GM12891 (cell line): ENCODE measurements at regions not wholly inside any gene's neighbourhood (a gene's known extent, or its start where the extent isn't known, plus 50 kb on each side); places are given as distances from the start of the nearest gene placed in this dataset.
A peak's percentile ranks its signal among the peaks of the same experiment; 100 is the strongest.
"Not testable (repeated sequence)": the region's sequence is repeated elsewhere in the genome, so short reads cannot be mapped to it uniquely, and the experiment has no call there.

Source experiments
- DNase-seq: peaks from one replicate; pipeline ENCODE4 v3.0.0; 2011; ENCODE audit warnings: low spot score; ENCODE audit not compliant: insufficient read length
- FAIRE-seq: peaks from 2 replicates; lab custom pipeline; 2011; peaks lifted over from hg19 to GRCh38; lab: Jason Lieb, UNC
- PAX5 ChIP-seq: IDR thresholded peaks from 2 replicates; pipeline ENCODE4 v1.6.1; 2011; ENCODE audit warnings: low read length, moderate library complexity, mild to moderate bottlenecking; ENCODE audit not compliant: insufficient read depth, severe bottlenecking
- POLR2A ChIP-seq: IDR thresholded peaks from 2 replicates; pipeline ENCODE4 v1.6.1; 2011; ENCODE audit warnings: low read depth, low read length, control low read depth
- POLR2AphosphoS5 ChIP-seq: IDR thresholded peaks from 2 replicates; pipeline ENCODE4 v1.6.1; 2011; ENCODE audit warnings: low read depth, low read length, control low read depth
- POU2F2 ChIP-seq: IDR thresholded peaks from 2 replicates; pipeline ENCODE4 v1.6.1; 2011; ENCODE audit warnings: low read depth, mild to moderate bottlenecking, control low read depth, low read length, moderate library complexity
- SPI1 ChIP-seq: IDR thresholded peaks from 2 replicates; pipeline ENCODE4 v1.6.1; 2011; ENCODE audit warnings: low read depth, low read length, control low read depth
- TAF1 ChIP-seq: IDR thresholded peaks from 2 replicates; pipeline ENCODE4 v1.6.1; 2011; ENCODE audit warnings: low read depth, low read length, control low read depth

- TF ChIP-seq TAF1 (no peak), PAX5 (no peak), POLR2AphosphoS5 (no peak), POLR2A (no peak), POU2F2 (no peak)
- FAIRE-seq (no peak), DNase-seq (no peak)
These were observed 83.4 kb upstream of the NUPR2 start for GRCh38 chr7:56199639-56200038.

DNA sequence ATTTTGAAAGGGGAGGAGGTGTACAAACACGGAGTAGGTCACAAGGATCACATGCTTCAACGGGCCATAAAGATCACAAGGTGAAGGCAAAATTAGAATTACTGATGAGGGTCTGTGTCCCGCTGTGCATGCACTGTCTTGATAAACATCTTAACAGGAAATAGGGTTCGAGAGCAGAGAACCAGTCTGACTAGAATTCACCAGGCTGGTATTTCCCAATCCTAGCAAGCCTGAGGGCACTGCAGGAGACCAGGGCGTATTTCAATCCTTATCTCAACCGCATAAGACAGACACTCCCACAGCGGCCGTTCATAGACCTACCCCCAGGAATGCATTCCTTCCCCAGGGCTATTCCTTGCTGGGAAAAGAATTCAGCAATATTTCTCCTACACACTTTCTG, 80.0 kb upstream of the NUPR2 start:
- DNase-seq, FAIRE-seq: not testable (repeated sequence)

DNA sequence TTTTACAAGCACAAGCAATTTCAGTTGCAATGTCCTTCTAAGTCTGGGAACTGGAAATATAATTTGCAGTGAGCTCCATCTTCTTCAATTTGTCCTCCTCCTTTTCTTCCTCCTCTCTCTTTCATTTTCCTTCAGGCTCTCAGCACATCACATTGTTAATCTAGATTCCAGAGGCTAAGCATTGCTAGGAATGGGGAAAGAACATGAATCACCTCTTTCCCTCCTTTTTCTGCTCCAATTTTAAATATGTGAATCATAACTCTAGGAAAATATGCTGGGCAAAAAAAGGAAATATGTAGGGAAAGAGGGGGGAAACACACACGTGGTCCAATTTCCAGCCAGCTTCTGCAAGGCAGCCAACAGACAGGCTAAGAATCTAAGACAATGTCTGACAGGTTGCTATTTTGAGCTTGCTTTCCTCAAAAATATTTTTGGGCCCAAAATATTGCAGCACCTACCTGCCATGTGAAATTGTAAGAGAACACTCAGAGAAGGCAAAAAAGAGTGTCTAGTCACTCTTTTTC, 72.7 kb upstream of the NUPR2 start:
- FAIRE-seq: no peak
- TF ChIP-seq TAF1: no peak
- TF ChIP-seq PAX5: no peak
- TF ChIP-seq SPI1: no peak
- no peak for TF ChIP-seq POLR2A
- TF ChIP-seq POU2F2: no peak
- TF ChIP-seq POLR2AphosphoS5: no peak
- DNase-seq: no peak

GRCh38 chr7:56188376-56188775, 72.2 kb upstream of the NUPR2 start:
- FAIRE-seq: no peak
- DNase-seq: no peak
- TF ChIP-seq SPI1: no peak
- no peak for TF ChIP-seq POLR2AphosphoS5
- TF ChIP-seq POU2F2: no peak
- no peak for TF ChIP-seq PAX5
- TF ChIP-seq TAF1: no peak

DNA sequence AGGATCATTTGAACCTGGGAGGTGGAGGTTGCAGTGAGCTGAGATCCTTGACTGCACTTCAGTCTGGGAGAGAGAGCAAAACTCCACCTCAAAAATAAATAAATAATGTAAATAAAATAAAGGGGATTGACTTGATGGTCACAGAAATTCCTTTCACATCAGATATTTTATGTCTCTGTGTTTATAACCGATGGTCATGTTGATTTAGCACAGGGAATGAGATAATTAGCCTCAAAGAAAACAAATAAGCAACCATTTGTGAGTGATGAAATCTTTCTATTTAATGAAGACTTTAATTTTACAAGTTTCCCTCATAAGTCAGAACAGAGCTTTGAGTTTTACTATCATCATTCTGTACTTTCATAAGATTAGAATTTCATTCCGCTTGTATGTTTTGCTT, 64.8 kb upstream of the NUPR2 start:
- DNase-seq (no peak), FAIRE-seq (no peak)
- TF ChIP-seq TAF1 (no peak), PAX5 (no peak), POU2F2 (no peak)

DNA sequence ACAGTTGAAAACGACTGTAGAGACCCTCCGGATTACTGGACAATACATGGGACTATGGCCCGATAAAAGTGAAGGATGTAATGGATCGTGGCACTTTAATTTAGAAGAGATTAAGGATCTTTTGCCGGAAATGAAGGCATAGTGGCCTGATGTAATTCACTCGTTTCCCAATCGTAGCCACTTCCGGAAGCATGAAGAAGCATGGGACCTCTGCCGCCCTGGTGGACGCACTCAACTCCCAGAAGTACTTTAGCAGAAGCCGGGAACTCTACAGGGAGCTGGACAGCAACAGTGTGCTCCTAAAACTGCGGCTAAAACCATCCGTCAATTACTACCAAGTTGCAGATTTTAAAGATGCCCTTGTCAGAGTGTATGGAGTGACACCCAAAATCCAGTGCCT, 59.6 kb upstream of the NUPR2 start:
- FAIRE-seq: no peak

DNA sequence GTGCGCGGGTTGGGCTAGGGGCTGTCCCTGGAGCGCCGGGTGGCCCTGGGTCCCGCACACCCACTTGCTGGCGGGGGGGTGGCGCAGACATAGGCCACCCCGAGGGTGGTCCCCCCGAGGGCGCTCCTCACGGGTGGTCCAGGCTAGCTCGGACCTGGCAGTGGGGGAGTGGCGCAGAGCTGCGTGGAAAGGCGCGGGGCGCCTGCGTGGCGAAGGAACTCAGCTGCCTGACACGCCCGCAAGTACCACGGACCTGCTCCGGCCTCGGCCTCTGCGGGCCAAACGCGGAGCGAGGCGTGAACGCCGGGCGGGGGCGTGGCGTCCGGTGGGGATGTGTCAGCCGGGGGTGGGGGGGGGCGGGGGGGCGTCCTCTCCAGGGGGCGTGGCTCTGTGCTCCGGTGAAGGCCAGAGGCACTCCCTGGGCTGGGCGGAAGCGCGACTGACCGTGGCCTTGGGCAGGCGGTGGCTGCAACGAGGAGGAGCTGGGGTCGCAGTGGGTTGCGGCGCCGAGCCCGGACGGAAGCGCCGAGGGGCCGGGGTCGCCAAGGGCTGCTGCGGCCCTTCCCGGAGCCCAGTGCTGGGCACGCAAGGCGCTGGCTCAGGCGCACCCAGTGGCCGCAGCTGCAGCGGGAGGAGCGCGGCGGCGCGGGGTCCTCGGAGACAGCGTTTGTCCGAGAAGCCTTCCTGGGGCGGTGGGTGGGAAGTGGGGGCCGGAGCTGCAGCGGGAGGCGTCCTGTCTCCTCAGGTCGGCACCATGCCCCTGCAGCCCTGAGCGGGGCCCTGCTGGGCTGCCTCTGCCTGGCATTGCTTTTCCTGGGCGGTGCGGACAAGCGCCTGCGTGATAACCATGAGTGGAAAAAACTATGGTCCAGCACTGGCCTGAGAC, 58.9 kb upstream of the NUPR2 start:
- TF ChIP-seq POLR2AphosphoS5: no peak
- no peak for TF ChIP-seq SPI1
- TF ChIP-seq PAX5: no peak
- no peak for TF ChIP-seq POLR2A
- TF ChIP-seq TAF1: no peak
- no peak for TF ChIP-seq POU2F2
- FAIRE-seq (no peak), DNase-seq (peak; percentile 5)

More for the DNA sequence above, 59.6 kb upstream of the NUPR2 start:
- TF ChIP-seq POU2F2: no peak
- TF ChIP-seq PAX5: no peak
- TF ChIP-seq POLR2AphosphoS5: no peak
- TF ChIP-seq TAF1: no peak
- no peak for TF ChIP-seq SPI1
- no peak for TF ChIP-seq POLR2A
- no peak for DNase-seq

DNA sequence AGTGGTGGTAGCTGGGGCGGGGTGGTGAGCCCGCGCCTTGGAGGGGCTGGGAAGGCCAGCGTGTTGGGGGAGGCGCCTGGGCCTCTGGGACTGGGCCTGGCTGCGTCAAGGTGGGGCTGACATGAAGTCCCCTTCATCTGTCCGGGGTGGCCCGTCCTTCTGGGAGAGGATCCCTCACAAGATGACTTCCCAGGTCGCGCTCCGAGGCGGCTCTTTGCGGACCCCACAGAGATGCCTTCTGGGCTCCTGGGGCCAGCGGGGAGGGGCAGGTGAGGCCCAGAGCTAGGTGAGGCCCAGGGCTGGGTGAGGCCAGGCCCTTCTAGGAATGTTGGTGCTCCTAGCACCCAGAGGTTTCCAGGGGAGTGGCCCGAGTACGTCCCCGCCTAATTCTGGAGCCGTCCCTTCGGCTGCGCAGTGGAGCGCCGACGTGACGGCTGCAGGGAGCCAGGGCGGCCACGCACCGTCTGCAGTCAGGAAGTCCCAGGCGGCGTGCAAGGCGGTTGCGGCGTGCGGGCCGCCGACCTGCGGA, 58.2 kb upstream of the NUPR2 start:
- DNase-seq (peak; percentile 6), FAIRE-seq (no peak)
- TF ChIP-seq PAX5 (no peak), POLR2AphosphoS5 (no peak), POU2F2 (no peak), TAF1 (no peak), SPI1 (no peak), POLR2A (no peak)
